HEK293T (cell line): ENCODE measurements at regions not wholly inside any gene's neighbourhood (a gene's known extent, or its start where the extent isn't known, plus 50 kb on each side); places are given as distances from the start of the nearest gene placed in this dataset.
"Not testable (repeated sequence)": the region's sequence is repeated elsewhere in the genome, so short reads cannot be mapped to it uniquely, and the experiment has no call there.

Experiments used
- CTCF ChIA-PET: fragments of 350-600 bp; formaldehyde crosslinking; extraction: SDS; loops from one replicate; lab custom pipeline; 2021; ENCODE audit warnings: antibody characterized with exemption, inconsistent platforms; lab: Yijun Ruan, JAX
- POLR2A ChIA-PET: fragments of 350-600 bp; formaldehyde crosslinking; extraction: SDS; loops from one replicate; lab custom pipeline; 2020; ENCODE audit warnings: antibody characterized with exemption, inconsistent platforms; lab: Yijun Ruan, JAX
- DNase-seq: peaks from one replicate; pipeline ENCODE4 v3.0.0; 2012; ENCODE audit warnings: mixed read lengths; ENCODE audit errors: extremely low spot score
- ARNT ChIP-seq: fragments of 450-650 bp; IDR thresholded peaks from 2 replicates; pipeline ENCODE4 v1.6.1; 2017; ENCODE audit warnings: mild to moderate bottlenecking
- BHLHE40 ChIP-seq: fragments of 450-650 bp; IDR thresholded peaks from 2 replicates; pipeline ENCODE4 v1.6.1; 2016; ENCODE audit warnings: mild to moderate bottlenecking, moderate library complexity, borderline replicate concordance
- CTBP1 ChIP-seq: fragments of 450-650 bp; IDR thresholded peaks from 2 replicates; pipeline ENCODE4 v1.6.1; 2016; ENCODE audit warnings: borderline replicate concordance
- ELF4 ChIP-seq: fragments of 450-650 bp; IDR thresholded peaks from 2 replicates; pipeline ENCODE4 v1.6.1; 2017; ENCODE audit warnings: antibody characterized with exemption
- FOXA1 ChIP-seq: fragments of 450-650 bp; IDR thresholded peaks from 2 replicates; pipeline ENCODE4 v1.6.1; 2016; ENCODE audit warnings: mild to moderate bottlenecking
- FOXK2 ChIP-seq: fragments of 450-650 bp; IDR thresholded peaks from 2 replicates; pipeline ENCODE4 v1.6.1; 2016; ENCODE audit warnings: mild to moderate bottlenecking
- FOXM1 ChIP-seq: fragments of 450-650 bp; IDR thresholded peaks from 2 replicates; pipeline ENCODE4 v1.6.1; 2017; ENCODE audit warnings: mild to moderate bottlenecking, borderline replicate concordance
- HDGF ChIP-seq: fragments of 450-650 bp; IDR thresholded peaks from 2 replicates; pipeline ENCODE4 v1.6.1; 2017; ENCODE audit warnings: antibody characterized with exemption, borderline replicate concordance
- L3MBTL2 ChIP-seq: fragments of 450-650 bp; conservative IDR thresholded peaks from 2 replicates; pipeline ENCODE4 v1.6.1; 2016; ENCODE audit warnings: mild to moderate bottlenecking
- LEF1 ChIP-seq: fragments of 450-650 bp; IDR thresholded peaks from 2 replicates; pipeline ENCODE4 v1.6.1; 2017; ENCODE audit warnings: mild to moderate bottlenecking, borderline replicate concordance
- NFRKB ChIP-seq: fragments of 450-650 bp; IDR thresholded peaks from 2 replicates; pipeline ENCODE4 v1.6.1; 2016; ENCODE audit warnings: mild to moderate bottlenecking, moderate library complexity
- PKNOX1 ChIP-seq: fragments of 450-650 bp; IDR thresholded peaks from 2 replicates; pipeline ENCODE4 v1.6.1; 2016
- SP1 ChIP-seq: fragments of 450-650 bp; IDR thresholded peaks from 2 replicates; pipeline ENCODE4 v1.6.1; 2017
- SUZ12 ChIP-seq: fragments of 450-650 bp; IDR thresholded peaks from 2 replicates; pipeline ENCODE4 v1.6.1; 2016; ENCODE audit warnings: mild to moderate bottlenecking
- TARDBP ChIP-seq: fragments of 450-650 bp; IDR thresholded peaks from 2 replicates; pipeline ENCODE4 v1.6.1; 2016
- ZNF384 ChIP-seq: fragments of 450-650 bp; IDR thresholded peaks from 2 replicates; pipeline ENCODE4 v1.6.1; 2016

GRCh38 chr3:71951842-71952241 is 166.9 kb upstream of the PROK2 start:
- CTCF ChIA-PET, result no interaction called here
- POLR2A ChIA-PET, result no interaction called here
- no peak for TF ChIP-seq FOXK2
- TF ChIP-seq ZNF384, result no peak
- no peak for TF ChIP-seq HDGF
- no peak for TF ChIP-seq SUZ12
- TF ChIP-seq TARDBP, result no peak
- DNase-seq, result no peak

- CTCF ChIA-PET, result no interaction called here
- DNase-seq, result no peak
- POLR2A ChIA-PET, result interaction anchor here (0.8 kb wide), 1 partner anchor 149 kb away, joined by 3 read pairs; no protein-coding TSS in a partner anchor
- no peak for TF ChIP-seq SP1
- no peak for TF ChIP-seq L3MBTL2
- TF ChIP-seq SUZ12, result no peak
- TF ChIP-seq PKNOX1, result no peak
- TF ChIP-seq FOXM1, result no peak
- TF ChIP-seq BHLHE40, result no peak
- TF ChIP-seq ELF4, result no peak
- TF ChIP-seq FOXK2, result no peak
- TF ChIP-seq NFRKB, result no peak
- TF ChIP-seq HDGF, result no peak
- no peak for TF ChIP-seq ARNT
- TF ChIP-seq FOXA1, result no peak
- no peak for TF ChIP-seq TARDBP
- no peak for TF ChIP-seq ZNF384
- TF ChIP-seq LEF1, result no peak
- TF ChIP-seq CTBP1, result no peak
Measured at GRCh38 chr3:71951361-71951760, 166.4 kb upstream of the PROK2 start.

GRCh38 chr3:71949442-71949841 is 164.5 kb upstream of the PROK2 start:
- DNase-seq, result no peak
- POLR2A ChIA-PET, result no interaction called here
- TF ChIP-seq SUZ12 (no peak), FOXA1 (no peak), SP1 (no peak), ARNT (no peak), TARDBP (no peak), CTBP1 (no peak), PKNOX1 (no peak), LEF1 (no peak), FOXK2 (no peak), ELF4 (no peak), FOXM1 (no peak), BHLHE40 (no peak), NFRKB (no peak), ZNF384 (no peak), L3MBTL2 (no peak), HDGF (no peak)
- CTCF ChIA-PET, result no interaction called here

GRCh38 chr3:71944482-71945065 is 159.6 kb upstream of the PROK2 start:
- ChIA-PET CTCF (interaction anchor here (0.7 kb wide), 1 partner anchor 8 kb away, joined by 3 read pairs; no protein-coding TSS in a partner anchor), POLR2A (no interaction called here)
- TF ChIP-seq SP1 (no peak), FOXM1 (no peak), TARDBP (no peak), HDGF (no peak), NFRKB (no peak), ELF4 (no peak), FOXA1 (no peak), FOXK2 (no peak), L3MBTL2 (no peak), CTBP1 (no peak), BHLHE40 (no peak), ARNT (no peak), SUZ12 (no peak), PKNOX1 (no peak), ZNF384 (no peak)
- no peak for DNase-seq

- ChIA-PET CTCF (interaction anchor here (0.7 kb wide), 1 partner anchor 880 kb away, joined by 4 read pairs; no protein-coding TSS in a partner anchor), POLR2A (no interaction called here)
- TF ChIP-seq ZNF384 (no peak), SUZ12 (no peak), FOXK2 (no peak), FOXA1 (no peak), NFRKB (no peak), LEF1 (no peak), L3MBTL2 (no peak)
- DNase-seq, result no peak
Measured at GRCh38 chr3:71942432-71943187, 157.7 kb upstream of the PROK2 start.

- CTCF ChIA-PET, result interaction anchor here (2.1 kb wide), 1 partner anchor 10 kb away, joined by 6 read pairs; no protein-coding TSS in a partner anchor
- no peak for TF ChIP-seq SUZ12
- TF ChIP-seq HDGF, result no peak
- no peak for TF ChIP-seq ELF4
- TF ChIP-seq PKNOX1, result no peak
- TF ChIP-seq SP1, result no peak
- TF ChIP-seq TARDBP, result no peak
- no peak for TF ChIP-seq BHLHE40
- no peak for TF ChIP-seq ARNT
- TF ChIP-seq ZNF384, result no peak
- TF ChIP-seq LEF1, result no peak
- TF ChIP-seq FOXM1, result no peak
- POLR2A ChIA-PET, result no interaction called here
- no peak for DNase-seq
Measured at GRCh38 chr3:71940486-71940885, 155.5 kb upstream of the PROK2 start.

- DNase-seq, POLR2A ChIA-PET: not testable (repeated sequence)
- CTCF ChIA-PET, result interaction anchor here (1.0 kb wide), 1 partner anchor 18 kb away, joined by 3 read pairs; no protein-coding TSS in a partner anchor
Measured at GRCh38 chr3:71938081-71938480, 153.1 kb upstream of the PROK2 start.
